HepG2 (cell line): ENCODE measurements at regions not wholly inside any gene's neighbourhood (a gene's known extent, or its start where the extent isn't known, plus 50 kb on each side); places are given as distances from the start of the nearest gene placed in this dataset.

Experiments used
- CBFB ChIP-seq: sonication (generic); formaldehyde crosslinking; IDR thresholded peaks from 2 replicates; pipeline ENCODE4 v1.4.0; 2020; ENCODE audit warnings: missing genetic modification reagents
- CBX5 ChIP-seq: sonication (generic); formaldehyde crosslinking; IDR thresholded peaks from 2 replicates; pipeline ENCODE4 v1.4.0; 2020; ENCODE audit warnings: missing genetic modification reagents, borderline replicate concordance
- POLR2AphosphoS5 ChIP-seq: IDR thresholded peaks from 2 replicates; pipeline ENCODE4 v1.6.1; 2012; ENCODE audit warnings: low read depth, low read length
- TAF1 ChIP-seq: sonication (generic); formaldehyde crosslinking; IDR thresholded peaks from 2 replicates; pipeline ENCODE4 v1.4.0; 2020; ENCODE audit warnings: missing genetic modification reagents
- ZNF12 ChIP-seq: sonication (generic); formaldehyde crosslinking; IDR thresholded peaks from 2 replicates; pipeline ENCODE4 v1.5.0; 2020; ENCODE audit warnings: missing genetic modification reagents
- ZSCAN9 ChIP-seq: IDR thresholded peaks from 2 replicates; pipeline ENCODE4 v1.6.1; 2016; ENCODE audit warnings: borderline replicate concordance
- TF ChIP-seq, protein P1 (sequence below): sonication (generic); formaldehyde crosslinking; IDR thresholded peaks from 2 replicates; pipeline ENCODE4 v1.5.0; 2020; ENCODE audit warnings: mild to moderate bottlenecking, missing genetic modification reagents, moderate library complexity
- TF ChIP-seq, protein P2 (sequence below), 2 experiments: IDR thresholded peaks; 2 replicates each; pipeline ENCODE4 v1.6.1; 2011 to 2012; ENCODE audit warnings: low read length in 2 of 2, borderline replicate concordance in 1 of 2, low read depth in 1 of 2, mild to moderate bottlenecking in 1 of 2, moderate library complexity in 1 of 2

DNA sequence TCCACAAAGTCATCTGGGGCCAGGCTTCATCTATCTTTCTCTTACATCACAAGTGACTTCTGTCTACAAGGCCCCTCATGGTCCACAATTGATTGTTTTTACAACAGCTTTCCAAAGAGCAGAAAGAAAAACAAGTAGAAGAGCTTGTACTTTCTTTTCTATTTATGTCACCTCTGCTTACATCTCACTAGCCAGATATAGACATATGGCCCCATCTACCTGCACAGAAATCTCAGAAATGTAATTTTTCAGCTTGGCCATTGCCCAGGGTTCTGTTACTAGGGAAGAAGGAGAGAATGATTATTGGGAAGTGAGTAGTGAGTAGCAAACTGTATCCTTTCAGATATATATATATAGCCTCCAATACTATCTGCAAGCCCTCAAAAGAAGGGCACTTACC lies 210.5 kb upstream of the PLEKHG7 start:
- TF ChIP-seq POLR2AphosphoS5 (no peak), CBFB (no peak), CBX5 (no peak), TAF1 (no peak), ZNF12 (CRISPR knock-in tag) (no peak), ZSCAN9 (CRISPR knock-in tag) (no peak)
- TF ChIP-seq, protein P1, sequence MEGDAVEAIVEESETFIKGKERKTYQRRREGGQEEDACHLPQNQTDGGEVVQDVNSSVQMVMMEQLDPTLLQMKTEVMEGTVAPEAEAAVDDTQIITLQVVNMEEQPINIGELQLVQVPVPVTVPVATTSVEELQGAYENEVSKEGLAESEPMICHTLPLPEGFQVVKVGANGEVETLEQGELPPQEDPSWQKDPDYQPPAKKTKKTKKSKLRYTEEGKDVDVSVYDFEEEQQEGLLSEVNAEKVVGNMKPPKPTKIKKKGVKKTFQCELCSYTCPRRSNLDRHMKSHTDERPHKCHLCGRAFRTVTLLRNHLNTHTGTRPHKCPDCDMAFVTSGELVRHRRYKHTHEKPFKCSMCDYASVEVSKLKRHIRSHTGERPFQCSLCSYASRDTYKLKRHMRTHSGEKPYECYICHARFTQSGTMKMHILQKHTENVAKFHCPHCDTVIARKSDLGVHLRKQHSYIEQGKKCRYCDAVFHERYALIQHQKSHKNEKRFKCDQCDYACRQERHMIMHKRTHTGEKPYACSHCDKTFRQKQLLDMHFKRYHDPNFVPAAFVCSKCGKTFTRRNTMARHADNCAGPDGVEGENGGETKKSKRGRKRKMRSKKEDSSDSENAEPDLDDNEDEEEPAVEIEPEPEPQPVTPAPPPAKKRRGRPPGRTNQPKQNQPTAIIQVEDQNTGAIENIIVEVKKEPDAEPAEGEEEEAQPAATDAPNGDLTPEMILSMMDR (CRISPR knock-in tag) = no peak
- TF ChIP-seq, protein P2, sequence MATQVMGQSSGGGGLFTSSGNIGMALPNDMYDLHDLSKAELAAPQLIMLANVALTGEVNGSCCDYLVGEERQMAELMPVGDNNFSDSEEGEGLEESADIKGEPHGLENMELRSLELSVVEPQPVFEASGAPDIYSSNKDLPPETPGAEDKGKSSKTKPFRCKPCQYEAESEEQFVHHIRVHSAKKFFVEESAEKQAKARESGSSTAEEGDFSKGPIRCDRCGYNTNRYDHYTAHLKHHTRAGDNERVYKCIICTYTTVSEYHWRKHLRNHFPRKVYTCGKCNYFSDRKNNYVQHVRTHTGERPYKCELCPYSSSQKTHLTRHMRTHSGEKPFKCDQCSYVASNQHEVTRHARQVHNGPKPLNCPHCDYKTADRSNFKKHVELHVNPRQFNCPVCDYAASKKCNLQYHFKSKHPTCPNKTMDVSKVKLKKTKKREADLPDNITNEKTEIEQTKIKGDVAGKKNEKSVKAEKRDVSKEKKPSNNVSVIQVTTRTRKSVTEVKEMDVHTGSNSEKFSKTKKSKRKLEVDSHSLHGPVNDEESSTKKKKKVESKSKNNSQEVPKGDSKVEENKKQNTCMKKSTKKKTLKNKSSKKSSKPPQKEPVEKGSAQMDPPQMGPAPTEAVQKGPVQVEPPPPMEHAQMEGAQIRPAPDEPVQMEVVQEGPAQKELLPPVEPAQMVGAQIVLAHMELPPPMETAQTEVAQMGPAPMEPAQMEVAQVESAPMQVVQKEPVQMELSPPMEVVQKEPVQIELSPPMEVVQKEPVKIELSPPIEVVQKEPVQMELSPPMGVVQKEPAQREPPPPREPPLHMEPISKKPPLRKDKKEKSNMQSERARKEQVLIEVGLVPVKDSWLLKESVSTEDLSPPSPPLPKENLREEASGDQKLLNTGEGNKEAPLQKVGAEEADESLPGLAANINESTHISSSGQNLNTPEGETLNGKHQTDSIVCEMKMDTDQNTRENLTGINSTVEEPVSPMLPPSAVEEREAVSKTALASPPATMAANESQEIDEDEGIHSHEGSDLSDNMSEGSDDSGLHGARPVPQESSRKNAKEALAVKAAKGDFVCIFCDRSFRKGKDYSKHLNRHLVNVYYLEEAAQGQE (IDR thresholded peaks at IDR 0.05; ENCODE audit: borderline replicate concordance in 1 of 2, low read depth in 1 of 2, low read length in 2 of 2) = no peak
